ENCODE measurements at regions not wholly inside any gene's neighbourhood (a gene's known extent, or its start where the extent isn't known, plus 50 kb on each side); places are given as distances from the start of the nearest gene placed in this dataset.

GRCh38 chr3:127388427-127388826 lies 100.6 kb upstream of the PRR20G start:
- no peak for TF ChIP-seq POLR2A (IDR thresholded peaks at IDR 0.05)
- TF ChIP-seq CTCF (IDR thresholded peaks at IDR 0.05): no peak
- Histone ChIP-seq H3K27me3 (no peaks in the 10 kb centered on the region), H3K9me3 (no peaks in the 10 kb centered on the region), H3K36me3 (ENCODE audit: low read depth, missing control alignments) (no peaks in the 10 kb centered on the region), H3K4me1 (no peaks in the 10 kb centered on the region), H3K27ac (no peak overlapping the region), H3K4me3 (no peak overlapping the region)
- intact Hi-C loops (cut with DNase I; ENCODE audit: low total_unique reads): no loop called here
- no peak for DNase-seq
- WGBS, 2 donors: 80 to 95% methylated on average over 2 to 9 of the region's 9 CpGs

GRCh38 chr3:127387556-127388153 lies 99.8 kb upstream of the PRR20G start:
- no peak overlapping the region for H3K4me3 ChIP-seq
- H3K4me1 ChIP-seq: no peaks in the 10 kb centered on the region
- no peaks in the 10 kb centered on the region for H3K27me3 ChIP-seq
- intact Hi-C loops (cut with DNase I; ENCODE audit: low total_unique reads): no loop called here
- no peak for TF ChIP-seq POLR2A (IDR thresholded peaks at IDR 0.05)
- no peak for TF ChIP-seq CTCF (IDR thresholded peaks at IDR 0.05)
- H3K9me3 ChIP-seq: no peaks in the 10 kb centered on the region
- no peak for DNase-seq
- no peaks in the 10 kb centered on the region for H3K36me3 ChIP-seq (ENCODE audit: low read depth, missing control alignments)
- WGBS, 2 donors: 87 to 91% methylated on average over 8 of the region's 8 CpGs
- H3K27ac ChIP-seq: no peak overlapping the region

- no peak for TF ChIP-seq POLR2A (IDR thresholded peaks at IDR 0.05)
- no peak for TF ChIP-seq CTCF (IDR thresholded peaks at IDR 0.05)
- no peaks in the 10 kb centered on the region for H3K27me3 ChIP-seq
- intact Hi-C loops (cut with DNase I; ENCODE audit: low total_unique reads): no loop called here
- DNase-seq: no peak
- H3K4me3 ChIP-seq: no peak overlapping the region
- 79 to 89% methylated on average over 8 of the region's 8 CpGs for WGBS, 2 donors
- no peak overlapping the region for H3K27ac ChIP-seq
- H3K9me3 ChIP-seq: no peaks in the 10 kb centered on the region
- H3K36me3 ChIP-seq (ENCODE audit: low read depth, missing control alignments): no peaks in the 10 kb centered on the region
- no peaks in the 10 kb centered on the region for H3K4me1 ChIP-seq
Observed at GRCh38 chr3:127387119-127387518, 99.3 kb upstream of the PRR20G start.

GRCh38 chr3:127386490-127386889 lies 98.6 kb upstream of the PRR20G start:
- 65 to 77% methylated on average over 9 of the region's 9 CpGs for WGBS, 2 donors
- TF ChIP-seq CTCF (IDR thresholded peaks at IDR 0.05) (no peak), POLR2A (IDR thresholded peaks at IDR 0.05) (no peak)
- no peaks in the 10 kb centered on the region for H3K9me3 ChIP-seq
- H3K4me3 ChIP-seq: no peak overlapping the region
- DNase-seq: no peak
- H3K4me1 ChIP-seq: no peaks in the 10 kb centered on the region
- no peak overlapping the region for H3K27ac ChIP-seq
- H3K36me3 ChIP-seq (ENCODE audit: low read depth, missing control alignments): no peaks in the 10 kb centered on the region
- H3K27me3 ChIP-seq: no peaks in the 10 kb centered on the region
- intact Hi-C loops (cut with DNase I; ENCODE audit: low total_unique reads): no loop called here

- H3K27ac ChIP-seq: no peak overlapping the region
- 83 to 94% methylated on average over 5 of the region's 5 CpGs for WGBS, 2 donors
Observed at GRCh38 chr3:127385540-127385870, 97.7 kb upstream of the PRR20G start.

More at GRCh38 chr3:127385540-127385870, 97.7 kb upstream of the PRR20G start:
- Histone ChIP-seq H3K4me3 (no peak overlapping the region), H3K9me3 (no peaks in the 10 kb centered on the region), H3K36me3 (ENCODE audit: low read depth, missing control alignments) (no peaks in the 10 kb centered on the region), H3K4me1 (no peaks in the 10 kb centered on the region), H3K27me3 (no peaks in the 10 kb centered on the region)
- TF ChIP-seq CTCF (IDR thresholded peaks at IDR 0.05) (no peak), POLR2A (IDR thresholded peaks at IDR 0.05) (no peak)
- intact Hi-C loops (cut with DNase I; ENCODE audit: low total_unique reads): no loop called here
- DNase-seq: no peak

Data from testis (tissue), 2 donors.